ACHN (cell line): ENCODE measurements at regions not wholly inside any gene's neighbourhood (a gene's known extent, or its start where the extent isn't known, plus 50 kb on each side); places are given as distances from the start of the nearest gene placed in this dataset.
"Not testable (repeated sequence)": the region's sequence is repeated elsewhere in the genome, so short reads cannot be mapped to it uniquely, and the experiment has no call there.

Experiments used
- DNase-seq: peaks from one replicate; pipeline ENCODE4 v3.0.0-alpha.2; 2015
- in situ Hi-C: cut with HindIII; loops from 2 replicates; pipeline ENCODE4 v1.10.0; 2017; ENCODE audit warnings: low sequenced_read_pairs, low pct_ligation_motif_present, low pct_unique_long_range_greater_than_20kb

- no peak for DNase-seq
- in situ Hi-C loops, result no loop called here
These were observed 158.8 kb upstream of the IQSEC1 start for GRCh38 chr3:13231781-13232666.

- in situ Hi-C loops, result no loop called here
These were observed 156.2 kb upstream of the IQSEC1 start for GRCh38 chr3:13229273-13229949.

GRCh38 chr3:13228584-13228983 lies 155.4 kb upstream of the IQSEC1 start:
- in situ Hi-C loops, result no loop called here
- no peak for DNase-seq

More at GRCh38 chr3:13229273-13229949, 156.2 kb upstream of the IQSEC1 start:
- DNase-seq, result peak; percentile 54

- in situ Hi-C loops, DNase-seq: not testable (repeated sequence)
These were observed 154.9 kb upstream of the IQSEC1 start for GRCh38 chr3:13228169-13228568.

- in situ Hi-C loops, result no loop called here
- DNase-seq, result no peak
These were observed 154.3 kb upstream of the IQSEC1 start for GRCh38 chr3:13227315-13228165.

GRCh38 chr3:13224967-13225366 lies 151.7 kb upstream of the IQSEC1 start:
- no peak for DNase-seq
- in situ Hi-C loops, result no loop called here

- no peak for DNase-seq
- in situ Hi-C loops, result no loop called here
These were observed 150.5 kb upstream of the IQSEC1 start for GRCh38 chr3:13223574-13224237.

GRCh38 chr3:13222891-13223573 lies 149.8 kb upstream of the IQSEC1 start:
- no peak for DNase-seq
- in situ Hi-C loops, result no loop called here

- DNase-seq, result no peak
- in situ Hi-C loops, result no loop called here
These were observed 148.9 kb upstream of the IQSEC1 start for GRCh38 chr3:13222131-13222530.

GRCh38 chr3:13221491-13222061 lies 148.3 kb upstream of the IQSEC1 start:
- in situ Hi-C loops, result no loop called here
- DNase-seq, result no peak

GRCh38 chr3:13220991-13221390 lies 147.8 kb upstream of the IQSEC1 start:
- in situ Hi-C loops, result no loop called here
- no peak for DNase-seq

GRCh38 chr3:13219902-13220296 lies 146.7 kb upstream of the IQSEC1 start:
- no peak for DNase-seq
- in situ Hi-C loops, result no loop called here

- DNase-seq, result no peak
These were observed 146.1 kb upstream of the IQSEC1 start for GRCh38 chr3:13219077-13219901.

GRCh38 chr3:13218541-13218908 lies 145.3 kb upstream of the IQSEC1 start:
- in situ Hi-C loops, result no loop called here
- DNase-seq, result no peak

More at GRCh38 chr3:13219077-13219901, 146.1 kb upstream of the IQSEC1 start:
- in situ Hi-C loops, result no loop called here

- peak; percentile 96 for DNase-seq
- in situ Hi-C loops, result no loop called here
These were observed 144.7 kb upstream of the IQSEC1 start for GRCh38 chr3:13217736-13218540.

- in situ Hi-C loops, result no loop called here
- DNase-seq, result no peak
These were observed 144.0 kb upstream of the IQSEC1 start for GRCh38 chr3:13217253-13217652.
